ENCODE measurements at regions not wholly inside any gene's neighbourhood (a gene's known extent, or its start where the extent isn't known, plus 50 kb on each side); places are given as distances from the start of the nearest gene placed in this dataset.

- no peak for DNase-seq (ENCODE audit: low read depth)
Observed at GRCh38 chr20:40156600-40157317, 532.3 kb downstream of the MAFB start.

DNA sequence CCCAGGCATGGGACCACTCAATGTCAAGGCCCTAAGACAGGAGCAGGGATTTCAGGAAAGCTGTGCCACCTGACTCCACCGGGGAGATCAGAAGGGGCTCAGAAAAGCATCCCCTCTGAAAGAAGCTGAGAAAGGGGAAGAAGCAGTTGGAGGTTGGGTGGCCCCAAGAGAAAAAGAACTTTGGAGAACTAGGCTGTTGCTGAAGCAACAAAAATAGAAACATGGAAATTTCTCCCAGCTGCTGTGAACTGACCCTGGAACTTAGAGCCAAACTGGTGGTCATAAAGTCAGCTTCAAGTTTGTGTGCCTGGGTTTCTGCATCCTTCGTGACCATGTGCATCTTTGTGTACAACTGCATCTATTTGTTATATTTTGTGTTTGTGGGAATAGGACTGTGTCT lies 534.5 kb downstream of the MAFB start:
- DNase-seq (ENCODE audit: low read depth), result no peak

DNA sequence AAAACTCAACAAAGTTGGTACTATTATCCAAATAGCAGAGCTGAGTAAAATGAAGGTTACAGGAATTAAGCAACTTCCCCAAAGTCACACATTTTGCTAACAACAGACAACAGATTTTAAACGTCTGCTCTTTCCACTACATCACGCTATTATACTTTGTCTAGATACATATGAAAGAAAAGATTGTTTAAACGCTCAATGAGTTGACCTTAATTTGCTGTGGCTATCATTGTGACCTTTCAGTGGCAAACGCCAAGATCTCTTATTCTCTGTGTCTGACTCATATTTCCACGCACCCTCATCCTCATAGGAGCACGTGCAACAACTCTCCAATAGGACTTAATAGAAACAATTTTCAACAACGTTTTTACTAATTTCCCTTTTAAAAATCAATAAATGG lies 540.1 kb downstream of the MAFB start:
- DNase-seq (ENCODE audit: low read depth), result no peak

DNA sequence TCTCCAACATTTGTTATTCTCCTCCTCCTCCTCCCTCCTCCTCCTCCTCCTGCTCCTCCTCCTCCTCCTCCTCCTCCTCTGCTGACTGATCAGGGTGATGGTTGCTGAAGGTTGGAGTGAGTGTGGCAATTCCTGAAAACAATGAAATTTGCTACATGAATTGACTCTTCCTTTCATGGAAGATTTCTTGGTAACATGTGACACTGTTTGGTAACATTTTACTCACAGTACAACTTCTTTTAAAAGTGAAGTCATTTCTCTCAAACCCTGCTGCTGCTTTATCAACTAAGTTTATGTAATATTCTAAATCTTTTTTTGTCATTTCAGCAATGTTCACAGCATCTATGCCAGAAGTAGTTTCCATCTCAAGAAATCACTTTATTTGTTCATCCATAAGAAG lies 543.0 kb downstream of the MAFB start:
- no peak for DNase-seq (ENCODE audit: low read depth)

GRCh38 chr20:40144581-40144980 lies 544.5 kb downstream of the MAFB start:
- DNase-seq (ENCODE audit: low read depth), result no peak

DNA sequence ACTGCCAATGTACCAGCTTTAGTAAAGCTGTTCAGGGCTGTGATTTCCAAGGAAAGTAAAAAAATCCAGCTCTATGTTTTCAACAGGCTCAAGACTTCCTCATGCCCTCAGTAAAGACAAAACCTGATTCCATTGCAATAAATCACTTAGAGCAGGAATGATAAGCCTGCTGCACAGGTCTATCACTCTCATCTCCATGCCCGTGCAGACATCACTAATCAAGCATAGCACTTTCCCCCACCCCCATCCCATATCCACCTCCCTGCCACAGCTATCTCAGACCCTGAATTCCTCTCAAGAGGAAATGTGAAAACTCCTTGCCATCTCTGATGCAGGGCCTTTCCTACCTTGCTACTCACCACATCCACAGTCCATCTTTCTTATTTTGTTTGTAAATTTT lies 554.9 kb downstream of the MAFB start:
- no peak for DNase-seq (ENCODE audit: low read depth)

DNA sequence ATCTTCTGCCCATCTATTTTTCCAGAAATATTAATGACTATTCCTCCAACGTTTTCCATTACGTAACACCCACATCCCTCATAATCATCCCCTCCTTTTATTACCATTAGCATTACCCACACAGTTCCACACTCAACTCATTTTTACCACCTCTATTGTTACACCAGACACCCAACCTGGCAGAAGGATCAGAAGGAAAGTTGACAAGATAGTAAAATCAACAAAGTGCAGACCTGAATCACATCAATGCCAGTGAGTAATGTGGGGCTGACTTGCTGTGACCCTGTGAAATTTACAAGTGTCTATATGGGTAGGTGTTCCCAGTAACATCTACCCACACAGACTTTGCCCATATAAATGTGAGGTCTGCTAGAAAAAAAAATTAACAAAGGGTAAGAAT lies 568.2 kb downstream of the MAFB start:
- DNase-seq (ENCODE audit: low read depth), result no peak

- DNase-seq (ENCODE audit: low read depth), result no peak
Observed at GRCh38 chr20:40111282-40111681, 577.8 kb downstream of the MAFB start.

DNA sequence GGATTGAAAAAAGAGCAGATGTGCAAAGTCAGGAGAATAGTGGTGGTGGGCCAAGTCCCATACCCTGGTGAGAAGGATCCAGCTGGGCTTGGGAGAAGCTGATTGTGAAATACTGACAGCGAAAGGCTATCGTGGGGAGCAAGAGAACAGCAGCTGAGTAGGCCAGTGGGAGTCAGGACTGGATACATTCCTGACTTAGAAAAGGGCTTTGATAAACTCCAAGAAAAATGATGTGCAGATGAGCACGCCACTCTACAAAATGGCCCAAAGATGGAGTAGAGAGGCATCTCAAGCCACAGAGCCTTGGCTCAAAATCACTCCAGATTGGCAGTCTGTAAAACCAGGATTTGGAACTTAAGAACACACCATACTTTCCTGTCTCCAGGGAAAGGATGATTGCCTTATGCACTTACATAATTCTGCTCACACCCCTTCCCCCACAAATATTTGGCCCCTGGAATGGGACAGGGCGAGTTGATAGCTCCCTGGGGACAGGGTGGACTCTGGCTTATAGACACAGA lies 578.7 kb downstream of the MAFB start:
- no peak for DNase-seq (ENCODE audit: low read depth)

DNA sequence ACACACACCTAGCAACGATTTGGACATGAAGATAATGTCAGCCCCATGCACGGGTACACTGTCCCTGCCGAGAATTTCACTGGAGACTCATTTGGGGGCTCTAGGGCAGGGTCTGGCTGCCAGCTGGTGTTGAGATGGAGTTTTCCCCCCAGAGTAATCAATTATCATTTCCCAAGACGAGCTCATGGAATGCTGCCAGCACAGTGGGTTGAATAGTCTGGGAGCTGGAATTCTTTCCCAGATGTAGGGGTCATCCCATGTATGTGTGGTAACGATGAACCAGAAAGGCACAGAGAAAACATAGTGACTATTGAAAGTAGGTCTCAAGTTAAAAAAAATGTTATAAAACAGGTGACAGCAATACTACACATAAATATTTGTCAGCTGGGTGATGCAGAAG lies 579.9 kb downstream of the MAFB start:
- DNase-seq (ENCODE audit: low read depth), result no peak

DNA sequence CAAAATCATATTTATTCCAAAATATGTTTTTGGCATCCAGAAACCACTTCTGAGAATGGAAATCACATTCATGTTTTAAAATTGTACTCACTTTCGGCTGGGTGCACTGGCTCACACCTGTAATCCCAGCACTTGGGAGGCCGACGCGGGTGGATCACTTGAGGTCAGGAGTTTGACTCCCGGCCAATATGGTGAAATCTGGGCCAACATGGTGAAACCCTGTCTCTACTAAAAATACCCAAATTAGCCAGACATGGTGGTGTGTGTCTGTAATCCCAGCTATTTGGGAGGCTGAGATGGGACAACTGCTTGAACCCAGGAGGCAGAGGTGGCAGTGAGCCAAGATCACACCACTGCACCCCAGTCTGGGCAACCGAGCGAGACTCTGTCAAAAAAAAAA lies 580.7 kb downstream of the MAFB start:
- DNase-seq (ENCODE audit: low read depth), result no peak

- no peak for DNase-seq (ENCODE audit: low read depth)
Observed at GRCh38 chr20:40104959-40105358, 584.1 kb downstream of the MAFB start.

DNA sequence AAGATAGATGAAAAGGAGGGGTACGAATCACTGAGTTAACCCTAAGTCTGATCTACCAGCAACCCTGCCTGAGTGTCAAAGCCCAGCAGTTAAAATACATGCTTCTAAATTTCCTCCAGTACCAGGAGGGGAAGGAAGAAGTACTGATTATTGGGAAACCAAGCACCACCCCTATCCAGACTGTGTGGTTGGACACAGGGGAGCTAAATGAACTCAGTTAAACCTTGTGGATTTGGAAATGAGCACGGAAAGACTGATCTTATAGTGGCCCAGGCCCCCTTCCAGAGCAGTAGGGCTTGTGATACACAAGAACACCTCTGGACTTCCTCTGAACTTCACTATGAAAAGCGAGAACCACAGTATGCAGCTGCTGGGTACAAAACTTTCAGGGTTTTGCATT lies 585.6 kb downstream of the MAFB start:
- DNase-seq (ENCODE audit: low read depth), result no peak

DNA sequence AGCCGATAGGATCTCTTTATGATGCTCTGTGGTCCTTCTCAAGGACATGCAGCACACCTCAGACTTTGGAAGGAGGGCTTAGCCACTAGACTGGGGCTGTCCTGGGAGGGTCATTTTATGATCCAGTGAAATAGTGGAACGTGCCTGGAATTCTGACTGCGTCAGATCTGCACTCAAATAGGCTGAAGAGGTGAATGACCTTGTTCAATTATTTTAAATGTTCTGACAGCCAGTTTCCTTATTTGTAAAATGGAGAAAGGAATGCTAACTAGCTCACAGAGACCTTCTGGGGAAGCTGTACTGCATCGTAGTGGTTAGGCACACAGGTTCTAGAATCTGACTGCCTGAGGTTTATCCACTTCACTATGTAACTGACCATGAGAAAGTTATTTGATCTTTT lies 587.5 kb downstream of the MAFB start:
- no peak for DNase-seq (ENCODE audit: low read depth)

DNA sequence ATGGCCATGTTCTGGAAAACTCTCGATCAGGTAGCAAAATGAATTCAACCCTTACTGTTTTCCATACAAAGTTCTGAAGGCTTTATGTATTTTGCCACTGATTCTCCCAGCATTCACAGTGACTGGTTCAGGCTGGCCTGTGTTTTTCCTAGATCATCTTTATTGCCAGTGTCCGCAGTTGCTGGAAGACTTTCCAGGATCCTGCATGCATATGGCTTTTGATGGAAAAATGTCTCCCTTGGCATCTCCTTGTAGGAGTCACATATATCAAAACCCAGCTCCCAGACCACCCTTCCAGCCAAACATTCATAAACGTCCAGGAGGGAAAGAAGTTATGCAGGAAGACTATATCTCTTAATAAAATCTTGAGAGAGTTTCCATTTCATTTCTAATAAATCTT lies 588.8 kb downstream of the MAFB start:
- no peak for DNase-seq (ENCODE audit: low read depth)

- DNase-seq (ENCODE audit: low read depth), result no peak
Observed at GRCh38 chr20:40090236-40090635, 598.8 kb downstream of the MAFB start.

- no peak for DNase-seq (ENCODE audit: low read depth)
Observed at GRCh38 chr20:40087496-40087895, 601.5 kb downstream of the MAFB start.

GRCh38 chr20:40085513-40085912 lies 603.5 kb downstream of the MAFB start:
- DNase-seq (ENCODE audit: low read depth), result no peak

GRCh38 chr20:40082436-40082835 lies 606.6 kb downstream of the MAFB start:
- no peak for DNase-seq (ENCODE audit: low read depth)

GRCh38 chr20:40081653-40082052 lies 607.4 kb downstream of the MAFB start:
- no peak for DNase-seq (ENCODE audit: low read depth)

GRCh38 chr20:40080041-40080652 lies 608.9 kb downstream of the MAFB start:
- DNase-seq (ENCODE audit: low read depth), result no peak

DNA sequence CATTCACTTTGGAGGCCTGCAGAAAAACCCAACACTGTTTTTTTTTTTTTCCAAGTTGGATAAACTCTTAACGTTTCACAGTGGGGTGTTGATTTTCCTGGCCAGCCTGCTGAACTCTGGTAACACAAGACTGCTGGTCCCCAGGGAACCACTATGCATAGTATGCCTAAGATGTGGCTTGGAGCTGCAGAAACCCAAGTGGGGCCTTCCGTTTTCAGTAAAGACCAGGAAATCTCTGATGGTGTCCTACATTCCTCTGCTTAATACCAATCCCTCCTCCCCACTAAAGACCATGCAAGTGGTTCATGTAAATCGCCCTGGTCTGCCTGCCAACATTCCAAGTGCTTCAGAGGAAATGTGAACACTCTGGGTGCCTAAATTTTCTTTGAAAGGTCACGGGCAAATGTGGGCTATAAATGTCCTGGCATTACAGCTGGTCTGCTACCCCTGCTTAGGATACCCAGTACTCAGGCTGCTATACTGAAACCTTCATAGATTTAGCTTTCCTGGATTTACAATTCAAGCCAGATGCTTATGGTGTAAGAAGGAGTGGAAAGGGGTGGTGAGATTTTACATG lies 615.4 kb downstream of the MAFB start:
- DNase-seq (ENCODE audit: low read depth), result no peak

DNA sequence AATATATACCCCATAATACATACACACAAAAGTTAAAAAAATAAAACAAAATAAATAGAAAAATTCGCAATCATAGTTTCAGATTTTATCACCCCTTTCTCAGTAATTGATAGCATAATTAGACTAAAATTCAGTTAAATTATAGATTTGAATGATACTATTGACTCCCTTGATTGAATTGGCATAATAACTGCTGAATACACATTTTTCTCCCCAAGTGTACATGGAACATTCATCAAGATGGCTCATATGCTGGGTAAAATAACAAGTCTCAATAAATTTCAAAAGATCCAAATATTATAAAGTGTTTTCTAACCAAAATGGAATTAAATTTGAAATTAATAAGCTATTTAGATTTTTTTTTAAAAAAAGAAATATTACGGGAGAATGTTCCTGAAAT lies 616.1 kb downstream of the MAFB start:
- DNase-seq (ENCODE audit: low read depth), result no peak

DNA sequence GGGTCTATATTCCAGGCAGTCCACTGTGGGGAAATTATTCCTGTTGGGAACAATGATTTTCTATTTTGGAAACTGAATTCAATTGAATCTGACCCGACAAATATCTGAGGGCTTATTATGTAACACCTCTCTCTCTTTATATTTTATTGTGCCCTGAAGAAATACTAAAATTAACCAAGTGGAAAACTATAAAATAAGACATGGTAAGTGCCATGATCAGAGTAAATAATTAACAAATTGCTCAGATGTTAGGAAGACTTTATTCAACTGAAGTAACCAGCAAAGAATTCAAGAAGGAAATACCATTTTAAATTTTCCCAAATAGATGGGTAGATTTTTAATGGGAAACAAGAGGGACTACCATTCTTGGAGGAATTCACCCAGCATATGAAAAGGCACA lies 632.9 kb downstream of the MAFB start:
- DNase-seq (ENCODE audit: low read depth), result no peak

All from fibroblast of the conjunctiva (primary cell).